SK-N-SH (cell line): ENCODE measurements at regions not wholly inside any gene's neighbourhood (a gene's known extent, or its start where the extent isn't known, plus 50 kb on each side); places are given as distances from the start of the nearest gene placed in this dataset.

Source experiments
- CHD2 ChIP-seq: fragments of 150-350 bp; IDR thresholded peaks from 2 replicates; pipeline ENCODE4 v1.6.1; 2018; ENCODE audit warnings: low read length; ENCODE audit not compliant: partially characterized antibody
- ELF1 ChIP-seq: IDR thresholded peaks from 2 replicates; pipeline ENCODE4 v1.4.0; 2012
- EP300 ChIP-seq, 2 experiments: IDR thresholded peaks; 2 replicates each; pipeline versions ENCODE4 v1.4.0 to v1.6.1; 2012; ENCODE audit warnings: borderline replicate concordance in 1 of 2, low read depth in 1 of 2, low read length in 1 of 2
- FOXM1 ChIP-seq: IDR thresholded peaks from 2 replicates; pipeline ENCODE4 v1.4.0; 2012; ENCODE audit warnings: low read depth, mild to moderate bottlenecking
- GABPA ChIP-seq: IDR thresholded peaks from 2 replicates; pipeline ENCODE4 v1.4.0; 2012; ENCODE audit warnings: low read depth, mild to moderate bottlenecking
- JUND ChIP-seq: IDR thresholded peaks from 2 replicates; pipeline ENCODE4 v1.4.0; 2012
- NFIC ChIP-seq: IDR thresholded peaks from 2 replicates; pipeline ENCODE4 v1.4.0; 2012; ENCODE audit warnings: borderline replicate concordance
- NRF1 ChIP-seq: IDR thresholded peaks from 2 replicates; pipeline ENCODE4 v1.6.1; 2012; ENCODE audit warnings: low read depth, mild to moderate bottlenecking, low read length
- POLR2AphosphoS5 ChIP-seq: IDR thresholded peaks from 2 replicates; pipeline ENCODE4 v1.6.1; 2012; ENCODE audit warnings: low read depth, low read length
- RXRA ChIP-seq: IDR thresholded peaks from 2 replicates; pipeline ENCODE4 v1.4.0; 2012; ENCODE audit warnings: low read depth, mild to moderate bottlenecking, borderline replicate concordance
- YY1 ChIP-seq: IDR thresholded peaks from 2 replicates; pipeline ENCODE4 v1.4.0; 2012; ENCODE audit warnings: low read depth, mild to moderate bottlenecking
- TF ChIP-seq, protein P1 (sequence below): fragments of 200-600 bp; sonication (generic); IDR thresholded peaks from 2 replicates; pipeline ENCODE4 v1.6.1; 2017; ENCODE audit warnings: antibody characterized with exemption, mild to moderate bottlenecking, moderate library complexity
- TF ChIP-seq, protein P2 (sequence below): fragments of 150-350 bp; IDR thresholded peaks from 2 replicates; pipeline ENCODE4 v1.6.1; 2016; ENCODE audit warnings: mild to moderate bottlenecking, low read depth, low read length
- TF ChIP-seq, protein P3 (sequence below): IDR thresholded peaks from 2 replicates; pipeline ENCODE4 v1.4.0; 2012; ENCODE audit warnings: low read depth, borderline replicate concordance

DNA sequence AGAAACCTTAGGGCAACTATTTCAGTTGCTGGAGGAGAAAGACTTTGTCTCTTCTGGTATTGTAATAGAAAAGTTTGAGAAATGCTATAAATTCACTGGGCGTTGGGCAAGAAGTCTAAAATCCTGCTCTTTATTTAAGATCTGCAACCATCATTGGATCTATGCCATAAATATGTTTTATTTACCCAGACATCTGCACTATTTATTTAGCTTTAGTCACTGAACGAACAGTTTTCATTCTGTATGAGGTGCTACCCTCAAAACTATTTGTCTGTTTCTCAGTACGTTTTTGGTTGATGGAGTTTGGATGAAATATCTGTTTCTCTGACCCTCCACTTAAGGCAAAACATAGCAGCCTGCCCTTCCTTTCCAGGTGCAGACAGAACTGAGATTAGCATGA lies 171.5 kb downstream of the SNX19 start:
- TF ChIP-seq POLR2AphosphoS5 (no peak), FOXM1 (no peak), NFIC (no peak), NRF1 (no peak), CHD2 (no peak), JUND (no peak), EP300 (IDR thresholded peaks at IDR 0.05; ENCODE audit: borderline replicate concordance in 1 of 2, low read depth in 1 of 2, low read length in 1 of 2) (no peak), GABPA (no peak), ELF1 (no peak), YY1 (no peak), RXRA (no peak)
- TF ChIP-seq, protein P1, sequence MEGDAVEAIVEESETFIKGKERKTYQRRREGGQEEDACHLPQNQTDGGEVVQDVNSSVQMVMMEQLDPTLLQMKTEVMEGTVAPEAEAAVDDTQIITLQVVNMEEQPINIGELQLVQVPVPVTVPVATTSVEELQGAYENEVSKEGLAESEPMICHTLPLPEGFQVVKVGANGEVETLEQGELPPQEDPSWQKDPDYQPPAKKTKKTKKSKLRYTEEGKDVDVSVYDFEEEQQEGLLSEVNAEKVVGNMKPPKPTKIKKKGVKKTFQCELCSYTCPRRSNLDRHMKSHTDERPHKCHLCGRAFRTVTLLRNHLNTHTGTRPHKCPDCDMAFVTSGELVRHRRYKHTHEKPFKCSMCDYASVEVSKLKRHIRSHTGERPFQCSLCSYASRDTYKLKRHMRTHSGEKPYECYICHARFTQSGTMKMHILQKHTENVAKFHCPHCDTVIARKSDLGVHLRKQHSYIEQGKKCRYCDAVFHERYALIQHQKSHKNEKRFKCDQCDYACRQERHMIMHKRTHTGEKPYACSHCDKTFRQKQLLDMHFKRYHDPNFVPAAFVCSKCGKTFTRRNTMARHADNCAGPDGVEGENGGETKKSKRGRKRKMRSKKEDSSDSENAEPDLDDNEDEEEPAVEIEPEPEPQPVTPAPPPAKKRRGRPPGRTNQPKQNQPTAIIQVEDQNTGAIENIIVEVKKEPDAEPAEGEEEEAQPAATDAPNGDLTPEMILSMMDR, result no peak
- TF ChIP-seq, protein P2, sequence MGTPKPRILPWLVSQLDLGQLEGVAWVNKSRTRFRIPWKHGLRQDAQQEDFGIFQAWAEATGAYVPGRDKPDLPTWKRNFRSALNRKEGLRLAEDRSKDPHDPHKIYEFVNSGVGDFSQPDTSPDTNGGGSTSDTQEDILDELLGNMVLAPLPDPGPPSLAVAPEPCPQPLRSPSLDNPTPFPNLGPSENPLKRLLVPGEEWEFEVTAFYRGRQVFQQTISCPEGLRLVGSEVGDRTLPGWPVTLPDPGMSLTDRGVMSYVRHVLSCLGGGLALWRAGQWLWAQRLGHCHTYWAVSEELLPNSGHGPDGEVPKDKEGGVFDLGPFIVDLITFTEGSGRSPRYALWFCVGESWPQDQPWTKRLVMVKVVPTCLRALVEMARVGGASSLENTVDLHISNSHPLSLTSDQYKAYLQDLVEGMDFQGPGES, result no peak
- TF ChIP-seq, protein P3, sequence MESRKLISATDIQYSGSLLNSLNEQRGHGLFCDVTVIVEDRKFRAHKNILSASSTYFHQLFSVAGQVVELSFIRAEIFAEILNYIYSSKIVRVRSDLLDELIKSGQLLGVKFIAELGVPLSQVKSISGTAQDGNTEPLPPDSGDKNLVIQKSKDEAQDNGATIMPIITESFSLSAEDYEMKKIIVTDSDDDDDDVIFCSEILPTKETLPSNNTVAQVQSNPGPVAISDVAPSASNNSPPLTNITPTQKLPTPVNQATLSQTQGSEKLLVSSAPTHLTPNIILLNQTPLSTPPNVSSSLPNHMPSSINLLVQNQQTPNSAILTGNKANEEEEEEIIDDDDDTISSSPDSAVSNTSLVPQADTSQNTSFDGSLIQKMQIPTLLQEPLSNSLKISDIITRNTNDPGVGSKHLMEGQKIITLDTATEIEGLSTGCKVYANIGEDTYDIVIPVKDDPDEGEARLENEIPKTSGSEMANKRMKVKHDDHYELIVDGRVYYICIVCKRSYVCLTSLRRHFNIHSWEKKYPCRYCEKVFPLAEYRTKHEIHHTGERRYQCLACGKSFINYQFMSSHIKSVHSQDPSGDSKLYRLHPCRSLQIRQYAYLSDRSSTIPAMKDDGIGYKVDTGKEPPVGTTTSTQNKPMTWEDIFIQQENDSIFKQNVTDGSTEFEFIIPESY, result no peak
